H9 (cell line): ENCODE measurements at regions not wholly inside any gene's neighbourhood (a gene's known extent, or its start where the extent isn't known, plus 50 kb on each side); places are given as distances from the start of the nearest gene placed in this dataset.

Experiments used
- DNase-seq: peaks from one replicate; pipeline ENCODE4 v3.0.0-alpha.2; 2017
- H2AFZ ChIP-seq: one replicate; pipeline ENCODE4 v1.6.1; 2013; ENCODE audit warnings: mild to moderate bottlenecking, low read length, control low read depth, moderate library complexity
- H2AK5ac ChIP-seq: 2 replicates; pipeline ENCODE4 v1.6.1; 2013; ENCODE audit warnings: low read length, control low read depth, mixed read lengths; ENCODE audit not compliant: insufficient read length
- H2BK120ac ChIP-seq: one replicate; pipeline ENCODE4 v1.6.1; 2013; ENCODE audit warnings: low read depth, mild to moderate bottlenecking, low read length, control low read depth, inconsistent platforms; ENCODE audit not compliant: poor library complexity, severe bottlenecking
- H2BK12ac ChIP-seq: 2 replicates; pipeline ENCODE4 v1.6.1; 2013; ENCODE audit warnings: low read length, control low read depth, mixed read lengths, low read depth; ENCODE audit not compliant: insufficient read length
- H2BK15ac ChIP-seq: 2 replicates; pipeline ENCODE4 v1.6.1; 2013; ENCODE audit warnings: low read depth, low read length, control low read depth
- H2BK20ac ChIP-seq: one replicate; pipeline ENCODE4 v1.6.1; 2013; ENCODE audit warnings: low read depth, mild to moderate bottlenecking, low read length, control low read depth, inconsistent platforms; ENCODE audit not compliant: poor library complexity, severe bottlenecking
- H2BK5ac ChIP-seq: 2 replicates; pipeline ENCODE4 v1.6.1; 2013; ENCODE audit warnings: low read length, control low read depth, mixed read lengths; ENCODE audit not compliant: insufficient read length
- H3K14ac ChIP-seq: 2 replicates; pipeline ENCODE4 v1.6.1; 2013; ENCODE audit warnings: low read length, control low read depth; ENCODE audit not compliant: insufficient read depth
- H3K18ac ChIP-seq: 2 replicates; pipeline ENCODE4 v1.6.1; 2013; ENCODE audit warnings: low read depth, mild to moderate bottlenecking, mixed read lengths, low read length, control low read depth; ENCODE audit not compliant: insufficient read length
- H3K23ac ChIP-seq: 2 replicates; pipeline ENCODE4 v1.6.1; 2013; ENCODE audit warnings: low read length, control low read depth, mixed read lengths, low read depth; ENCODE audit not compliant: insufficient read length
- H3K23me2 ChIP-seq: 2 replicates; pipeline ENCODE4 v1.6.1; 2013; ENCODE audit warnings: low read depth, mild to moderate bottlenecking, mixed read lengths, low read length, control low read depth; ENCODE audit not compliant: insufficient read length, poor library complexity, severe bottlenecking
- H3K27ac ChIP-seq: 2 replicates; pipeline ENCODE4 v1.5.1; 2013; ENCODE audit warnings: low read length, control low read depth, mixed read lengths, low read depth; ENCODE audit not compliant: insufficient read length
- H3K27me3 ChIP-seq: 2 replicates; pipeline ENCODE4 v1.6.1; 2013; ENCODE audit warnings: low read length, control low read depth, inconsistent platforms; ENCODE audit not compliant: insufficient read depth
- H3K4ac ChIP-seq: 2 replicates; pipeline ENCODE4 v1.6.1; 2013; ENCODE audit warnings: low read depth, mild to moderate bottlenecking, control low read depth, inconsistent platforms, low read length, moderate library complexity
- H3K4me1 ChIP-seq: 2 replicates; pipeline ENCODE4 v1.6.1; 2013; ENCODE audit warnings: low read length, control low read depth, inconsistent platforms; ENCODE audit not compliant: insufficient read depth
- H3K4me2 ChIP-seq: 2 replicates; pipeline ENCODE4 v1.6.1; 2013; ENCODE audit warnings: low read length, control low read depth, mixed read lengths; ENCODE audit not compliant: insufficient read length, insufficient read depth
- H3K56ac ChIP-seq: 2 replicates; pipeline ENCODE4 v1.6.1; 2013; ENCODE audit warnings: low read depth, mild to moderate bottlenecking, mixed read lengths, low read length, control low read depth; ENCODE audit not compliant: insufficient read length
- H3K79me1 ChIP-seq: 2 replicates; pipeline ENCODE4 v1.6.1; 2013; ENCODE audit warnings: low read depth, mild to moderate bottlenecking, moderate library complexity, low read length, control low read depth, inconsistent platforms; ENCODE audit not compliant: insufficient read depth, poor library complexity, severe bottlenecking
- H3K79me2 ChIP-seq: 2 replicates; pipeline ENCODE4 v1.6.1; 2013; ENCODE audit warnings: low read length, control low read depth, inconsistent platforms; ENCODE audit not compliant: insufficient read depth
- H3K9ac ChIP-seq: 2 replicates; pipeline ENCODE4 v1.6.1; 2013; ENCODE audit warnings: low read length, control low read depth, mixed read lengths; ENCODE audit not compliant: insufficient read length; ENCODE audit errors: extremely low read depth
- H3K9me3 ChIP-seq: one replicate; pipeline ENCODE4 v1.6.1; 2013; ENCODE audit warnings: low read depth, low read length, inconsistent platforms; ENCODE audit not compliant: control insufficient read depth
- H3T11ph ChIP-seq: one replicate; pipeline ENCODE4 v1.6.1; 2013; ENCODE audit warnings: mild to moderate bottlenecking, low read length, control low read depth, inconsistent platforms
- H4K20me1 ChIP-seq: one replicate; pipeline ENCODE4 v1.6.1; 2013; ENCODE audit not compliant: control insufficient read depth, insufficient read length, insufficient read depth
- H4K5ac ChIP-seq: 2 replicates; pipeline ENCODE4 v1.6.1; 2013; ENCODE audit warnings: low read depth, mild to moderate bottlenecking, mixed read lengths, low read length, control low read depth; ENCODE audit not compliant: insufficient read length
- H4K8ac ChIP-seq: replicated peaks from 2 replicates; pipeline ENCODE4 v1.6.1; 2013; ENCODE audit warnings: low read length, control low read depth, mixed read lengths, low read depth; ENCODE audit not compliant: insufficient read length
- H4K91ac ChIP-seq: 2 replicates; pipeline ENCODE4 v1.6.1; 2013; ENCODE audit warnings: low read depth, mild to moderate bottlenecking, moderate library complexity, mixed read lengths, low read length, control low read depth; ENCODE audit not compliant: insufficient read length
- H3K27ac Mint-ChIP-seq, 3 experiments: 2 replicates in 2 of 3; 3 replicates in 1 of 3; pipeline ENCODE4 v1.8.0; 2020 to 2021; ENCODE audit warnings: mixed read lengths in 3 of 3, mild to moderate bottlenecking in 1 of 3, moderate library complexity in 1 of 3
- H3K27me3 Mint-ChIP-seq: 2 replicates; pipeline ENCODE4 v1.8.0; 2021; ENCODE audit warnings: low read depth, mild to moderate bottlenecking, moderate library complexity, mixed read lengths
- H3K36me3 Mint-ChIP-seq, 3 experiments: 2 replicates in 2 of 3; 3 replicates in 1 of 3; pipeline ENCODE4 v1.8.0; 2020 to 2021; ENCODE audit warnings: low read depth in 3 of 3, mixed read lengths in 3 of 3; ENCODE audit not compliant: insufficient read depth in 1 of 3
- H3K4me1 Mint-ChIP-seq, 2 experiments: 2 replicates each; pipeline ENCODE4 v1.8.0; 2020; ENCODE audit warnings: mixed read lengths in 2 of 2
- H3K4me3 Mint-ChIP-seq, 2 experiments: 2 replicates in 1 of 2; 3 replicates in 1 of 2; pipeline ENCODE4 v1.8.0; 2020 to 2021; ENCODE audit warnings: mild to moderate bottlenecking in 2 of 2, mixed read lengths in 2 of 2, moderate library complexity in 1 of 2
- H3K9me3 Mint-ChIP-seq, 2 experiments: 2 replicates in 1 of 2; 3 replicates in 1 of 2; pipeline ENCODE4 v1.8.0; 2020; ENCODE audit warnings: mild to moderate bottlenecking in 2 of 2, mixed read lengths in 2 of 2, moderate library complexity in 1 of 2
- WGBS: extraction: QIAGEN DNeasy Blood & Tissue Kit; methylation state at CpG from one replicate; pipeline ENCODE4 v1.1.7; 2013; ENCODE audit warnings: missing lambda C conversion rate, low lambda C conversion rate, mixed read lengths; ENCODE audit not compliant: insufficient read length; ENCODE audit errors: extremely low coverage; 5-methylcytosine and 5-hydroxymethylcytosine counted together
- TF ChIP-seq, protein P1 (sequence below): fragments of 200-600 bp; sonication (generic); conservative IDR thresholded peaks from 3 replicates; pipeline ENCODE4 v1.8.0; 2021; ENCODE audit warnings: antibody characterized with exemption, mild to moderate bottlenecking

DNA sequence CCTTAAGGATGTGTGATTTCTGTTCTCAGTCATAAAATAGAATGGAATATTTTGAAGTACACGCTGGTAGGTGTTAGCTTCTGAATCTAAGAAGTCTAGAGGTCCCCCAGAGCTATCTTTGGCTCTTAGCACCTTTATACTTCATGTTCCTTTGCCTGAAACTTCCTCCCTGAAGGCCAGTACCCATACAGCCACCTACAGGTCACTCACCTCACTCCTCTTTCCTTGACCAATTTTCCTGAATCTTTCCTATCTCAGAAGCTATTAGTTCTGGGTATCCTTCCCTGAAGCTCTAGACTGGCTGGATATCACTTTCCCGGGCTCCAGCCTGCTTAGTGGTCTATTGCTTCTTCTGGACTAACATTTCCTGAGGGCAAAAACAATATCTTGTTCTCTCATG is 93.4 kb upstream of the EDNRB start:
- WGBS: no CpG with 5 or more reads among the region's 2 CpGs
- H3K4me3 Mint-ChIP-seq: no peak overlapping the region

More for the DNA sequence above, 93.4 kb upstream of the EDNRB start:
- TF ChIP-seq, protein P1, sequence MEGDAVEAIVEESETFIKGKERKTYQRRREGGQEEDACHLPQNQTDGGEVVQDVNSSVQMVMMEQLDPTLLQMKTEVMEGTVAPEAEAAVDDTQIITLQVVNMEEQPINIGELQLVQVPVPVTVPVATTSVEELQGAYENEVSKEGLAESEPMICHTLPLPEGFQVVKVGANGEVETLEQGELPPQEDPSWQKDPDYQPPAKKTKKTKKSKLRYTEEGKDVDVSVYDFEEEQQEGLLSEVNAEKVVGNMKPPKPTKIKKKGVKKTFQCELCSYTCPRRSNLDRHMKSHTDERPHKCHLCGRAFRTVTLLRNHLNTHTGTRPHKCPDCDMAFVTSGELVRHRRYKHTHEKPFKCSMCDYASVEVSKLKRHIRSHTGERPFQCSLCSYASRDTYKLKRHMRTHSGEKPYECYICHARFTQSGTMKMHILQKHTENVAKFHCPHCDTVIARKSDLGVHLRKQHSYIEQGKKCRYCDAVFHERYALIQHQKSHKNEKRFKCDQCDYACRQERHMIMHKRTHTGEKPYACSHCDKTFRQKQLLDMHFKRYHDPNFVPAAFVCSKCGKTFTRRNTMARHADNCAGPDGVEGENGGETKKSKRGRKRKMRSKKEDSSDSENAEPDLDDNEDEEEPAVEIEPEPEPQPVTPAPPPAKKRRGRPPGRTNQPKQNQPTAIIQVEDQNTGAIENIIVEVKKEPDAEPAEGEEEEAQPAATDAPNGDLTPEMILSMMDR: no peak; the same call in 2 of the 3 replicates
- no peak overlapping the region for H2BK120ac ChIP-seq
- H2AK5ac ChIP-seq: no peak overlapping the region
- no peak overlapping the region for H3K23ac ChIP-seq
- no peaks in the 10 kb centered on the region for H3K9me3 ChIP-seq
- H4K5ac ChIP-seq: no peak overlapping the region
- H3K23me2 ChIP-seq: no peaks in the 10 kb centered on the region
- no peaks in the 10 kb centered on the region for H3K79me1 ChIP-seq
- no peaks in the 10 kb centered on the region for H3K79me2 ChIP-seq
- no peak overlapping the region for H3K18ac ChIP-seq
- peaks cover 13 to 18% of the 10 kb centered on the region in 2 experiments for H3K4me1 Mint-ChIP-seq
- no peaks in the 10 kb centered on the region for H3K27me3 Mint-ChIP-seq
- no peak overlapping the region for H4K91ac ChIP-seq
- no peak overlapping the region for H2BK15ac ChIP-seq
- H3K56ac ChIP-seq: no peak overlapping the region
- H3K27me3 ChIP-seq: no peaks in the 10 kb centered on the region
- H2BK20ac ChIP-seq: no peak overlapping the region
- H3K14ac ChIP-seq: no peak overlapping the region
- no peak overlapping the region for H2BK12ac ChIP-seq
- no peak overlapping the region for H3T11ph ChIP-seq
- H3K4me2 ChIP-seq: no peak overlapping the region
- H3K4ac ChIP-seq: no peak overlapping the region
- no peak overlapping the region for H3K27ac ChIP-seq
- no peaks in the 10 kb centered on the region for H3K4me1 ChIP-seq
- no peaks in the 10 kb centered on the region for H4K20me1 ChIP-seq
- H3K9me3 Mint-ChIP-seq: peaks cover 6 to 13% of the 10 kb centered on the region in 2 experiments; a peak in 4 of 5 replicates
- no peak overlapping the region for H3K9ac ChIP-seq
- no peak overlapping the region for H2BK5ac ChIP-seq
- H4K8ac ChIP-seq: no peak overlapping the region
- H3K36me3 Mint-ChIP-seq: peaks cover 0 to 2% (median 0%) of the 10 kb centered on the region in 3 experiments; a peak in 4 of 7 replicates
- no peak overlapping the region for H2AFZ ChIP-seq
- DNase-seq: no peak
- no peak overlapping the region; a peak in 1 of 7 replicates for H3K27ac Mint-ChIP-seq
